Aorta (tissue), 5 donors: ENCODE measurements at regions not wholly inside any gene's neighbourhood (a gene's known extent, or its start where the extent isn't known, plus 50 kb on each side); places are given as distances from the start of the nearest gene placed in this dataset.
A peak's percentile ranks its signal among the peaks of the same experiment; 100 is the strongest.

Experiments
- ATAC-seq: fragments of 200-7000 bp; cut with Tn5 transposase; one replicate; pipeline ENCODE4 v1.9.1; 2022; ENCODE audit warnings: moderate library complexity; ENCODE audit not compliant: low FRiP score
- DNase-seq, 2 donors: peaks; one replicate each; pipeline ENCODE4 v3.0.0-alpha.2; 2020
- H3K27ac ChIP-seq, 2 donors: one replicate each; pipeline ENCODE4 v1.5.1; 2013; ENCODE audit warnings: low read length in 2 of 2, mild to moderate bottlenecking in 2 of 2, moderate library complexity in 2 of 2, control low read depth in 1 of 2, inconsistent platforms in 1 of 2, low read depth in 1 of 2
- H3K27me3 ChIP-seq, 2 donors: one replicate each; pipeline ENCODE4 v1.6.1; 2013; ENCODE audit warnings: control low read depth in 1 of 2, low read length in 1 of 2, mild to moderate bottlenecking in 1 of 2, moderate library complexity in 1 of 2; ENCODE audit not compliant: insufficient read depth in 2 of 2, control insufficient read depth in 1 of 2
- H3K36me3 ChIP-seq, 2 donors: one replicate each; pipeline ENCODE4 v1.6.1; 2013; ENCODE audit warnings: control low read depth in 1 of 2, low read length in 1 of 2, mild to moderate bottlenecking in 1 of 2; ENCODE audit not compliant: insufficient read depth in 2 of 2, control insufficient read depth in 1 of 2
- H3K4me1 ChIP-seq, 2 donors: one replicate each; pipeline ENCODE4 v1.6.1; 2013; ENCODE audit warnings: low read length in 2 of 2, control low read depth in 1 of 2, mild to moderate bottlenecking in 1 of 2, moderate library complexity in 1 of 2; ENCODE audit not compliant: insufficient read depth in 2 of 2, control insufficient read depth in 1 of 2
- H3K4me3 ChIP-seq, 2 donors: one replicate each; pipeline ENCODE4 v1.5.1; 2013; ENCODE audit warnings: low read length in 2 of 2, control low read depth in 1 of 2, mild to moderate bottlenecking in 1 of 2
- H3K9me3 ChIP-seq: one replicate; pipeline ENCODE4 v1.6.1; 2013; ENCODE audit warnings: mild to moderate bottlenecking, low read length; ENCODE audit not compliant: control insufficient read depth
- WGBS, 2 donors: extraction: QIAGEN DNeasy Blood & Tissue Kit; methylation state at CpG; one replicate each; pipeline ENCODE4 v1.1.7; 2013; 5-methylcytosine and 5-hydroxymethylcytosine counted together
- intact Hi-C, 2 donors: fragments of 100-400 bp; cut with DNase I; formaldehyde crosslinking; loops; one replicate each; pipeline versions ENCODE4 v1.14.2 to v1.15.0; 2022
- donor health status: healthy with polysubstance abuse.
- donor health status: Bipolar disorder and iron deficiency.
- donor health status: DM: no; HTN: no; CAD: no.
- donor health status: DM: no; HTN: no; CAD: no.
- donor health status: DM: yes; HTN: yes; CAD: no.

GRCh38 chr2:63751901-63752300 lies 89.8 kb upstream of the UGP2 start:
- ATAC-seq (no peak), DNase-seq (no peak)
- Histone ChIP-seq H3K4me1 (peaks cover 0 to 2% of the 10 kb centered on the region in 2 donors), H3K27me3 (no peaks in the 10 kb centered on the region), H3K9me3 (no peaks in the 10 kb centered on the region), H3K4me3 (no peak overlapping the region), H3K27ac (no peak overlapping the region), H3K36me3 (no peaks in the 10 kb centered on the region)
- WGBS, 2 donors, result 95% methylated on average over 3 of the region's 3 CpGs
- intact Hi-C loops, result no loop called here

- H3K4me3 ChIP-seq, result no peak overlapping the region
- no peaks in the 10 kb centered on the region for H3K27me3 ChIP-seq
- peaks cover 0 to 2% of the 10 kb centered on the region in 2 donors for H3K4me1 ChIP-seq
- no peak for ATAC-seq
- H3K9me3 ChIP-seq, result no peaks in the 10 kb centered on the region
- no peak overlapping the region for H3K27ac ChIP-seq
- DNase-seq, result no peak
- no peaks in the 10 kb centered on the region for H3K36me3 ChIP-seq
- 65 to 74% methylated on average over 6 of the region's 6 CpGs for WGBS, 2 donors
- intact Hi-C loops, result no loop called here
Measured at GRCh38 chr2:63755216-63755615, 86.5 kb upstream of the UGP2 start.

GRCh38 chr2:63755965-63756364 lies 85.7 kb upstream of the UGP2 start:
- Histone ChIP-seq H3K27ac (no peak overlapping the region), H3K36me3 (no peaks in the 10 kb centered on the region), H3K4me3 (no peak overlapping the region), H3K27me3 (no peaks in the 10 kb centered on the region), H3K9me3 (no peaks in the 10 kb centered on the region), H3K4me1 (peaks cover 0 to 2% of the 10 kb centered on the region in 2 donors)
- DNase-seq (no peak), ATAC-seq (no peak)
- intact Hi-C loops, result no loop called here

DNA sequence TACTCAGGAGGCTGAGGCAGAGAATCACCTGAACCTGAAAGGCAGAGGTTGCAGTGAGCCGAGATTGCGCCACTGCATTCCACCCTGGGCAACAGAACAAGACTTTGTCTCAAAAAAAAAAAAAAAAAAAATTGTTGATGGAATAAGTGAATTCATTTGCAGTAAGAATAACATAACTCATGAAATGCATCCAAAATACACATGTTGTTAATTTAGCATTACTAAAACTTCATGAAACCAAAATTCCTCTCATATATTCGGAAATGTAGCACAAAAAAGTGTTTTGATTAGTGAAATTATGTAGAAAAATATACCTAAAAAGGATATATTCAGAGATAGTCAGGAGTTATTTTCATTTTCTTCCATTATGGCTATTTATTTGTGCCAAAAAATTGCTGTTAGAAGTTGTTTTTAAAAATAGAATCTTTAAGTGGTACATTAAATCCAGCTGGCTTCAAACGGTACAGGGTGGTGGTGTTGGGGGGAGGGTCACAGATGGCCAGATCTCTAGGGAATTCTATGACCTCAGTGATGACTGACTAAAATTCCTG lies 78.2 kb upstream of the UGP2 start:
- H3K27me3 ChIP-seq, result no peaks in the 10 kb centered on the region
- H3K36me3 ChIP-seq, result no peaks in the 10 kb centered on the region
- peak; percentile 71 for ATAC-seq
- 1 to 9% methylated on average over 4 of the region's 4 CpGs for WGBS, 2 donors
- H3K27ac ChIP-seq, result no peak overlapping the region
- H3K4me3 ChIP-seq, result no peak overlapping the region
- DNase-seq, result peak in 1 of 2 donors; percentile 48
- intact Hi-C loops, result loop anchor here in 1 of 2 donors (5.0 kb wide), 1 partner anchor 79 kb away; the partner anchor contains the start of gene UGP2
- H3K9me3 ChIP-seq, result no peaks in the 10 kb centered on the region
- H3K4me1 ChIP-seq, result peaks cover 0 to 2% of the 10 kb centered on the region in 2 donors

DNA sequence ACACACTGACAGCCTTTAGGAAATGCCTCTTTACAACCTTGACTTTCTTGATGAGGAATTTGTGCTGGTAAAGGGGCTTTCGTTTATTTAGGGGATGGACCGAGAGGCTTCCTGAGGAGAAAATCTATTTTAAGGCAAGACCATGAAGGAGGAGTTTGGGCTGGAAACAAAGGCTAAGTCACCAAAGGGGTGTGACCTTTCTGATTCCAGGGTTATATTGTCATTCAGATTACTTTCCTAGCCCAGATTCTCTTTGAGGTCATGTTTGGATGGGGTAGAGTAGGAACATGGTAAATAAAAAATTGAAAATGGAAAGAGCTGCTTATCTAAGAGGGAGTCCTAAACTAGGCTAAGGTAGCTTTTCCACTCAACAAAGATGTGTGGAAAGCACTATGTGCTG lies 77.1 kb upstream of the UGP2 start:
- no peak for ATAC-seq
- no peak overlapping the region for H3K4me3 ChIP-seq
- no peaks in the 10 kb centered on the region for H3K9me3 ChIP-seq
- no peak for DNase-seq
- 4 to 13% methylated on average over 2 of the region's 2 CpGs for WGBS, 2 donors
- no peaks in the 10 kb centered on the region for H3K36me3 ChIP-seq
- H3K27me3 ChIP-seq, result no peaks in the 10 kb centered on the region
- intact Hi-C loops, result loop anchor here in 1 of 2 donors (5.0 kb wide), 1 partner anchor 78 kb away; the partner anchor contains the start of gene UGP2
- no peak overlapping the region for H3K27ac ChIP-seq
- peaks cover 0 to 2% of the 10 kb centered on the region in 2 donors for H3K4me1 ChIP-seq

DNA sequence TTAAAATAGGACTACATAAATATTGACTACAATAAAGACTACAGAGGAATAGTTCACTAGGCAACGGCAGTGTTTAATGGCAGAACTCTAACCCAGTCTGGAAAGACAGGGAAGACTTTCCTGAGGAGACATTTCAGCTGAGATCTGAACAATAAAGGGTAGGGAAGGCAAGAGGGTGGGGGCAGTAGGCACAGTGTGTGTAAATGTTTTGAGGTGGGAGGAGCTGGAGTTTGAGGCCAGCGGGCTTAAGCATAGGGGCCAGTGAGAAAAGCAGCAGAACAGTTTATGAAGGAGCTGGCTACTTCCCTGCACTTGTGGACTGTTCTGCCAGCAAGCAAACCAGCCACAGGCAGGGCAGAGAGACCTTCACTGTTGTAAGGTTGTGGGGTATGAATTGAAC lies 76.6 kb upstream of the UGP2 start:
- ATAC-seq (peak; percentile 34), DNase-seq (no peak)
- Histone ChIP-seq H3K4me3 (no peak overlapping the region), H3K36me3 (no peaks in the 10 kb centered on the region), H3K9me3 (no peaks in the 10 kb centered on the region), H3K4me1 (peaks cover 0 to 2% of the 10 kb centered on the region in 2 donors), H3K27ac (peak overlapping the region in 1 of 2 donors; percentile 73), H3K27me3 (no peaks in the 10 kb centered on the region)
- WGBS, 2 donors, result 52 to 60% methylated on average over 2 of the region's 2 CpGs
- intact Hi-C loops, result no loop called here

DNA sequence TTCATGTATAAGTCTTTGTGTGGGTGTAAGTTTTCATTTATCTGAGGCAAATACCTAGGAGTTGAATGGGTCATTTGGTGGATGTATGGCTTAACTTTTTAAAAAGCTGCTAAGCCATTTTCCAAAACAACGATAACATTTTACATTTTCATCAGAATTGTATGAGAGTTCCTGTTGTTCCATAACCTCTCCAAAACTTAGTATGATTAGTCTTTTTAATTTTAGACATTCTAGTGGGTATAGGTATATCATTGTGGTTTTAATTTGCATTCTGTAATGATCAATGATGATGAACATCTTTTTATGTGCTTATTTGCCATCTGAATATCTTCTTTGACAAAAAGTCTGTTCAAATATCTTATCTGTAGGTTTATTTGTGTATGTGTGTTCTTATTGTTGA lies 74.4 kb upstream of the UGP2 start:
- H3K9me3 ChIP-seq, result no peaks in the 10 kb centered on the region
- 94 to 99% methylated on average over 1 of the region's 1 CpG for WGBS, 2 donors
- H3K36me3 ChIP-seq, result no peaks in the 10 kb centered on the region
- no peak overlapping the region for H3K4me3 ChIP-seq
- H3K27ac ChIP-seq, result no peak overlapping the region
- no peak for DNase-seq
- H3K4me1 ChIP-seq, result peaks cover 0 to 2% of the 10 kb centered on the region in 2 donors
- ATAC-seq, result no peak
- intact Hi-C loops, result no loop called here
- no peaks in the 10 kb centered on the region for H3K27me3 ChIP-seq

GRCh38 chr2:63768051-63768450 lies 73.6 kb upstream of the UGP2 start:
- intact Hi-C loops, result no loop called here
- H3K27me3 ChIP-seq, result no peaks in the 10 kb centered on the region
- no peak for DNase-seq
- no peaks in the 10 kb centered on the region for H3K36me3 ChIP-seq
- H3K9me3 ChIP-seq, result no peaks in the 10 kb centered on the region
- no peak for ATAC-seq
- H3K4me3 ChIP-seq, result no peak overlapping the region
- peaks cover 0 to 2% of the 10 kb centered on the region in 2 donors for H3K4me1 ChIP-seq
- H3K27ac ChIP-seq, result no peak overlapping the region

GRCh38 chr2:63769915-63770314 lies 71.8 kb upstream of the UGP2 start:
- 41 to 44% methylated on average over 3 of the region's 3 CpGs for WGBS, 2 donors
- no peaks in the 10 kb centered on the region for H3K36me3 ChIP-seq
- ATAC-seq, result no peak
- H3K27ac ChIP-seq, result no peak overlapping the region
- DNase-seq, result no peak
- no peaks in the 10 kb centered on the region for H3K27me3 ChIP-seq
- no peaks in the 10 kb centered on the region for H3K9me3 ChIP-seq
- intact Hi-C loops, result no loop called here
- H3K4me3 ChIP-seq, result no peak overlapping the region
- peaks cover 0 to 2% of the 10 kb centered on the region in 2 donors for H3K4me1 ChIP-seq
